Neural progenitor cell (in vitro differentiated cells): ENCODE measurements at regions not wholly inside any gene's neighbourhood (a gene's known extent, or its start where the extent isn't known, plus 50 kb on each side); places are given as distances from the start of the nearest gene placed in this dataset.

ENCODE experiments used
- DNase-seq: peaks from one replicate; pipeline ENCODE4 v3.0.0-alpha.2; 2016; ENCODE audit warnings: low spot score
- H2AFZ ChIP-seq: fragments of 200-600 bp; sonication (generic); replicated peaks from 2 replicates; pipeline ENCODE4 v1.6.1; 2016; ENCODE audit warnings: antibody characterized with exemption
- H3F3A ChIP-seq: fragments of 200-600 bp; sonication (generic); 2 replicates; pipeline ENCODE4 v1.6.1; 2016; ENCODE audit warnings: antibody characterized with exemption, low read depth
- H3K27ac ChIP-seq: fragments of 200-600 bp; sonication (generic); 2 replicates; pipeline ENCODE4 v1.5.1; 2016; ENCODE audit warnings: mild to moderate bottlenecking
- H3K27me3 ChIP-seq: fragments of 200-600 bp; sonication (generic); 2 replicates; pipeline ENCODE4 v1.6.1; 2016; ENCODE audit warnings: mild to moderate bottlenecking, moderate library complexity
- H3K36me3 ChIP-seq: fragments of 200-600 bp; sonication (generic); 2 replicates; pipeline ENCODE4 v1.5.1; 2016
- H3K4me1 ChIP-seq: fragments of 200-600 bp; sonication (generic); 2 replicates; pipeline ENCODE4 v1.6.1; 2016; ENCODE audit warnings: mixed run types
- H3K4me2 ChIP-seq: fragments of 200-600 bp; sonication (generic); 2 replicates; pipeline ENCODE4 v1.6.1; 2016
- H3K4me3 ChIP-seq: fragments of 200-600 bp; sonication (generic); 2 replicates; pipeline ENCODE4 v1.5.1; 2016
- H3K79me2 ChIP-seq: fragments of 200-600 bp; sonication (generic); 2 replicates; pipeline ENCODE4 v1.6.1; 2016; ENCODE audit warnings: low read depth
- H3K9ac ChIP-seq: fragments of 200-600 bp; sonication (generic); 2 replicates; pipeline ENCODE4 v1.6.1; 2016
- H3K9me3 ChIP-seq: fragments of 200-600 bp; sonication (generic); 2 replicates; pipeline ENCODE4 v1.5.1; 2016; ENCODE audit warnings: low read depth
- H4K20me1 ChIP-seq: fragments of 200-600 bp; sonication (generic); 2 replicates; pipeline ENCODE4 v1.6.1; 2016; ENCODE audit warnings: low read depth
- H3K27ac Mint-ChIP-seq: 3 replicates; pipeline ENCODE4 v1.8.0; 2021; ENCODE audit warnings: mixed read lengths
- H3K27me3 Mint-ChIP-seq: 2 replicates; pipeline ENCODE4 v1.8.0; 2022; ENCODE audit warnings: low read depth, mild to moderate bottlenecking, inconsistent platforms, moderate library complexity, mixed read lengths; ENCODE audit not compliant: insufficient read depth
- H3K36me3 Mint-ChIP-seq: 3 replicates; pipeline ENCODE4 v1.8.0; 2021; ENCODE audit warnings: mixed read lengths
- H3K4me1 Mint-ChIP-seq: 3 replicates; pipeline ENCODE4 v1.8.0; 2021; ENCODE audit warnings: mixed read lengths
- H3K4me3 Mint-ChIP-seq: 3 replicates; pipeline ENCODE4 v1.8.0; 2021; ENCODE audit warnings: mild to moderate bottlenecking, moderate library complexity, mixed read lengths
- H3K9me3 Mint-ChIP-seq: 3 replicates; pipeline ENCODE4 v1.8.0; 2020; ENCODE audit warnings: mixed read lengths
- CTCF ChIP-seq: fragments of 200-600 bp; sonication (generic); IDR thresholded peaks from 2 replicates; pipeline ENCODE4 v1.5.1; 2017; ENCODE audit warnings: antibody characterized with exemption, mild to moderate bottlenecking
- EZH2 ChIP-seq: fragments of 200-600 bp; sonication (generic); IDR thresholded peaks from 2 replicates; pipeline ENCODE4 v1.6.1; 2017; ENCODE audit warnings: antibody characterized with exemption, mild to moderate bottlenecking, moderate library complexity
- EZH2phosphoT487 ChIP-seq: fragments of 200-600 bp; sonication (generic); IDR thresholded peaks from 2 replicates; pipeline ENCODE4 v1.6.1; 2017; ENCODE audit warnings: antibody characterized with exemption

GRCh38 chr5:107224272-107224671, 446.5 kb downstream of the EFNA5 start:
- Histone ChIP-seq H3K9ac (no peak overlapping the region), H3K27me3 (no peaks in the 10 kb centered on the region), H3K4me3 (no peak overlapping the region), H3K9me3 (no peaks in the 10 kb centered on the region), H4K20me1 (no peaks in the 10 kb centered on the region), H3K4me1 (no peaks in the 10 kb centered on the region), H3K27ac (no peak overlapping the region), H3F3A (no peaks in the 10 kb centered on the region), H3K79me2 (no peaks in the 10 kb centered on the region), H3K36me3 (no peaks in the 10 kb centered on the region), H3K4me2 (no peak overlapping the region), H2AFZ (no peak overlapping the region)
- TF ChIP-seq EZH2 (no peak), EZH2phosphoT487 (no peak), CTCF (no peak)
- Mint-ChIP-seq H3K4me1 (no peaks in the 10 kb centered on the region), H3K9me3 (peaks cover 3% of the 10 kb centered on the region), H3K27me3 (no peaks in the 10 kb centered on the region), H3K36me3 (no peaks in the 10 kb centered on the region), H3K4me3 (no peak overlapping the region), H3K27ac (no peak overlapping the region)
- no peak for DNase-seq

GRCh38 chr5:107223066-107223465, 447.7 kb downstream of the EFNA5 start:
- H3K4me3 ChIP-seq = no peak overlapping the region
- no peaks in the 10 kb centered on the region for H3K27me3 ChIP-seq
- no peak overlapping the region for H3K27ac ChIP-seq
- Mint-ChIP-seq H3K9me3 (peaks cover 3% of the 10 kb centered on the region), H3K4me3 (no peak overlapping the region), H3K27me3 (no peaks in the 10 kb centered on the region), H3K4me1 (no peaks in the 10 kb centered on the region), H3K27ac (no peak overlapping the region), H3K36me3 (no peaks in the 10 kb centered on the region)
- no peak overlapping the region for H3K4me2 ChIP-seq
- H3K4me1 ChIP-seq = no peaks in the 10 kb centered on the region
- H3K79me2 ChIP-seq = no peaks in the 10 kb centered on the region
- no peaks in the 10 kb centered on the region for H3F3A ChIP-seq
- no peak for DNase-seq
- no peak for TF ChIP-seq CTCF
- no peak for TF ChIP-seq EZH2phosphoT487
- no peak for TF ChIP-seq EZH2
- no peaks in the 10 kb centered on the region for H3K9me3 ChIP-seq
- H3K36me3 ChIP-seq = no peaks in the 10 kb centered on the region
- no peak overlapping the region for H3K9ac ChIP-seq
- no peaks in the 10 kb centered on the region for H4K20me1 ChIP-seq
- H2AFZ ChIP-seq = no peak overlapping the region

GRCh38 chr5:107219993-107220392, 450.7 kb downstream of the EFNA5 start:
- Mint-ChIP-seq H3K36me3 (no peaks in the 10 kb centered on the region), H3K9me3 (no peaks in the 10 kb centered on the region), H3K4me1 (peaks cover 4% of the 10 kb centered on the region), H3K27me3 (peaks cover 2% of the 10 kb centered on the region), H3K4me3 (no peak overlapping the region), H3K27ac (no peak overlapping the region)
- Histone ChIP-seq H3K27me3 (no peaks in the 10 kb centered on the region), H2AFZ (no peak overlapping the region), H4K20me1 (no peaks in the 10 kb centered on the region), H3K36me3 (no peaks in the 10 kb centered on the region), H3K4me3 (no peak overlapping the region), H3K9ac (no peak overlapping the region), H3K4me2 (no peak overlapping the region), H3K4me1 (no peaks in the 10 kb centered on the region), H3K27ac (no peak overlapping the region), H3K79me2 (no peaks in the 10 kb centered on the region), H3F3A (no peaks in the 10 kb centered on the region), H3K9me3 (no peaks in the 10 kb centered on the region)
- DNase-seq = no peak
- TF ChIP-seq EZH2 (no peak), CTCF (no peak), EZH2phosphoT487 (no peak)
